Erythroblast (primary cell): ENCODE measurements at regions not wholly inside any gene's neighbourhood (a gene's known extent, or its start where the extent isn't known, plus 50 kb on each side); places are given as distances from the start of the nearest gene placed in this dataset.

Experiments
- DNase-seq, 2 experiments: peaks; one replicate each; lab custom pipeline; 2025; lab: John Stamatoyannopoulos, UW
- GATA1 ChIP-seq: IDR thresholded peaks from 2 replicates; pipeline ENCODE4 v1.6.1; 2011; ENCODE audit warnings: low read depth, mild to moderate bottlenecking, control low read depth, low read length, moderate library complexity
- POLR2A ChIP-seq: IDR thresholded peaks from 2 replicates; pipeline ENCODE4 v1.6.1; 2011; ENCODE audit warnings: mild to moderate bottlenecking, low read length

- DNase-seq, result no peak
- no peak for TF ChIP-seq GATA1
- no peak for TF ChIP-seq POLR2A
These were observed 394.7 kb upstream of the CBLB start for GRCh38 chr3:106263546-106263945.

GRCh38 chr3:106265704-106266103, 396.9 kb upstream of the CBLB start:
- no peak for DNase-seq
- TF ChIP-seq POLR2A (no peak), GATA1 (no peak)

- no peak for TF ChIP-seq POLR2A
- no peak for TF ChIP-seq GATA1
- no peak for DNase-seq
These were observed 399.9 kb upstream of the CBLB start for GRCh38 chr3:106268696-106269095.

GRCh38 chr3:106272302-106272701, 403.5 kb upstream of the CBLB start:
- TF ChIP-seq GATA1 (no peak), POLR2A (no peak)
- no peak for DNase-seq

GRCh38 chr3:106275592-106275991, 406.8 kb upstream of the CBLB start:
- DNase-seq, result no peak
- TF ChIP-seq GATA1, result no peak
- TF ChIP-seq POLR2A, result no peak

- TF ChIP-seq GATA1, result no peak
- TF ChIP-seq POLR2A, result no peak
- no peak for DNase-seq
These were observed 407.3 kb upstream of the CBLB start for GRCh38 chr3:106276151-106276550.

- TF ChIP-seq POLR2A (no peak), GATA1 (no peak)
- no peak for DNase-seq
These were observed 408.2 kb upstream of the CBLB start for GRCh38 chr3:106276755-106277612.

GRCh38 chr3:106277731-106278130, 408.9 kb upstream of the CBLB start:
- TF ChIP-seq POLR2A (no peak), GATA1 (no peak)
- no peak for DNase-seq

- no peak for DNase-seq
- TF ChIP-seq POLR2A, result no peak
- TF ChIP-seq GATA1, result no peak
These were observed 412.4 kb upstream of the CBLB start for GRCh38 chr3:106281221-106281620.

- no peak for DNase-seq
- TF ChIP-seq GATA1 (no peak), POLR2A (no peak)
These were observed 414.1 kb upstream of the CBLB start for GRCh38 chr3:106282943-106283342.

- DNase-seq, result no peak
- TF ChIP-seq GATA1 (no peak), POLR2A (no peak)
These were observed 420.0 kb upstream of the CBLB start for GRCh38 chr3:106288781-106289180.

GRCh38 chr3:106290304-106290997, 421.6 kb upstream of the CBLB start:
- DNase-seq, result no peak
- TF ChIP-seq GATA1 (no peak), POLR2A (no peak)

- DNase-seq, result no peak
- TF ChIP-seq GATA1 (no peak), POLR2A (no peak)
These were observed 424.3 kb upstream of the CBLB start for GRCh38 chr3:106293161-106293560.

- no peak for DNase-seq
- TF ChIP-seq POLR2A, result no peak
- TF ChIP-seq GATA1, result no peak
These were observed 425.3 kb upstream of the CBLB start for GRCh38 chr3:106294121-106294520.

- no peak for TF ChIP-seq POLR2A
- TF ChIP-seq GATA1, result no peak
- no peak for DNase-seq
These were observed 427.2 kb upstream of the CBLB start for GRCh38 chr3:106296062-106296461.
